K562 (cell line): ENCODE measurements at regions not wholly inside any gene's neighbourhood (a gene's known extent, or its start where the extent isn't known, plus 50 kb on each side); places are given as distances from the start of the nearest gene placed in this dataset.

Experiments used
- ATAC-seq: fragments of 200-7000 bp; cut with Tn5 transposase; 3 replicates; pipeline ENCODE4 v1.9.1; 2020; ENCODE audit warnings: moderate library complexity
- BruUV-seq: library from RNA; stranded (reverse); fragments of 400-500 nt; replicated peaks from 2 replicates; lab custom pipeline; 2021; lab: Mats Ljungman, UMichigan
- CTCF ChIA-PET: fragments of 300-600 bp; formaldehyde crosslinking; extraction: SDS; loops from one replicate; lab custom pipeline; 2021; ENCODE audit warnings: low intra/inter-chr PET ratio; lab: Yijun Ruan, JAX
- POLR2A ChIA-PET: fragments of 300-600, 350-650 bp; sonication (Branson Sonifier 250); formaldehyde crosslinking; extraction: SDS; loops from one replicate; lab custom pipeline; 2021; ENCODE audit warnings: antibody characterized with exemption, inconsistent platforms; lab: Yijun Ruan, JAX
- DNase-seq, 4 experiments: peaks; one replicate each; pipeline versions ENCODE4 v3.0.0 to v3.0.0-alpha.2; 2011 to 2018; ENCODE audit warnings: low spot score in 3 of 4, mixed read lengths in 3 of 4; ENCODE audit errors: extremely low read depth in 1 of 4
- FAIRE-seq: peaks from 2 replicates; lab custom pipeline; 2011; peaks lifted over from hg19 to GRCh38; lab: Jason Lieb, UNC
- H2AFZ ChIP-seq: 2 replicates; pipeline ENCODE4 v1.6.0; 2011; ENCODE audit warnings: low read depth, low read length, control low read depth, inconsistent platforms
- H3K27ac ChIP-seq: fragments of 200-600 bp; 3 replicates; pipeline ENCODE4 v1.8.0; 2011; ENCODE audit warnings: low read depth, mild to moderate bottlenecking, control low read depth, inconsistent platforms, low read length, moderate library complexity, mixed read lengths; ENCODE audit errors: extremely low read depth
- H3K27me3 ChIP-seq, 2 experiments: fragments of 300-600 bp in 1 of 2; 2 replicates in 1 of 2; 3 replicates in 1 of 2; pipeline versions ENCODE4 v1.6.0 to v1.8.0; 2011; ENCODE audit warnings: inconsistent platforms in 2 of 2, low read length in 2 of 2, mild to moderate bottlenecking in 1 of 2, mixed read lengths in 1 of 2, moderate library complexity in 1 of 2; ENCODE audit not compliant: control insufficient read depth in 2 of 2, insufficient read depth in 2 of 2
- H3K36me3 ChIP-seq: fragments of 300-600 bp; 3 replicates; pipeline ENCODE4 v1.8.0; 2011; ENCODE audit warnings: mild to moderate bottlenecking, low read length, inconsistent platforms; ENCODE audit not compliant: control insufficient read depth, insufficient read depth
- H3K4me1 ChIP-seq, 2 experiments: fragments of 200-600 bp in 1 of 2; replicated peaks in 1 of 2; 2 replicates in 1 of 2; 3 replicates in 1 of 2; pipeline versions ENCODE4 v1.5.1 to v1.8.0; 2011; ENCODE audit warnings: inconsistent platforms in 2 of 2, low read length in 2 of 2, mild to moderate bottlenecking in 1 of 2, mixed read lengths in 1 of 2, moderate library complexity in 1 of 2; ENCODE audit not compliant: control insufficient read depth in 2 of 2, insufficient read depth in 2 of 2
- H3K4me2 ChIP-seq: 2 replicates; pipeline ENCODE4 v1.6.1; 2011; ENCODE audit warnings: low read length, control low read depth, inconsistent platforms, mixed read lengths; ENCODE audit not compliant: insufficient read depth
- H3K4me3 ChIP-seq: fragments of 200-600 bp; sonication (generic), shearing (Covaris generic); 2 replicates; pipeline ENCODE4 v1.5.1; 2016; ENCODE audit warnings: control low read depth, inconsistent platforms
- H3K79me2 ChIP-seq: fragments of 200-600 bp; 3 replicates; pipeline ENCODE4 v1.8.0; 2011; ENCODE audit warnings: low read length, inconsistent platforms; ENCODE audit not compliant: control insufficient read depth, insufficient read depth
- H3K9ac ChIP-seq, 2 experiments: 2 replicates each; pipeline versions ENCODE4 v1.6.0 to v1.6.1; 2011; ENCODE audit warnings: low read depth in 2 of 2, low read length in 2 of 2, control low read depth in 1 of 2, inconsistent platforms in 1 of 2, mild to moderate bottlenecking in 1 of 2, mixed read lengths in 1 of 2; ENCODE audit not compliant: insufficient read depth in 1 of 2
- H3K9me1 ChIP-seq: one replicate; pipeline ENCODE4 v1.6.0; 2011; ENCODE audit warnings: inconsistent platforms, mild to moderate bottlenecking, low read length, moderate library complexity; ENCODE audit not compliant: control insufficient read depth, insufficient read depth
- H3K9me3 ChIP-seq: replicated peaks from 2 replicates; pipeline ENCODE4 v1.5.1; 2011; ENCODE audit warnings: low read depth, low read length, inconsistent platforms; ENCODE audit not compliant: control insufficient read depth, insufficient read depth
- H4K20me1 ChIP-seq: replicated peaks from 2 replicates; pipeline ENCODE4 v1.6.1; 2011; ENCODE audit warnings: low read length, inconsistent platforms, mixed read lengths; ENCODE audit not compliant: control insufficient read depth, insufficient read depth
- ARID2 ChIP-seq: fragments of 450-650 bp; IDR thresholded peaks from 2 replicates; pipeline ENCODE4 v1.6.1; 2017; ENCODE audit warnings: antibody characterized with exemption, mild to moderate bottlenecking
- CBX5 ChIP-seq: IDR thresholded peaks from 2 replicates; pipeline ENCODE4 v1.6.1; 2014; ENCODE audit warnings: low read depth, borderline replicate concordance
- ETV6 ChIP-seq, 3 experiments: fragments of 150-350 bp in 1 of 3; sonication (generic) in 1 of 3; formaldehyde crosslinking in 1 of 3; IDR thresholded peaks; 2 replicates each; pipeline versions ENCODE4 v1.6.1 to v1.8.0; 2014 to 2022; ENCODE audit warnings: borderline replicate concordance in 2 of 3, low read depth in 2 of 3, antibody characterized with exemption in 1 of 3, low read length in 1 of 3, mild to moderate bottlenecking in 1 of 3, missing genetic modification reagents in 1 of 3
- GTF2E2 ChIP-seq: fragments of 200-800 bp; sonication (Bioruptor generic); IDR thresholded peaks from 2 replicates; pipeline ENCODE4 v1.6.1; 2016; ENCODE audit warnings: missing genetic modification characterization, missing compliant biosample characterization
- SNIP1 ChIP-seq: fragments of 450-650 bp; IDR thresholded peaks from 2 replicates; pipeline ENCODE4 v1.7.1; 2017; ENCODE audit warnings: low read depth, mild to moderate bottlenecking
- WGBS: fragments of 100-300 bp; shearing (Covaris generic); methylation state at CpG from one replicate; pipeline ENCODE4 v1.1.6; 2016; ENCODE audit warnings: low coverage, mixed read lengths; ENCODE audit not compliant: insufficient coverage; ENCODE audit errors: missing lambda C conversion rate; 5-methylcytosine and 5-hydroxymethylcytosine counted together
- in situ Hi-C: fragments of 300-500 bp; cut with MboI; formaldehyde crosslinking; loops from 4 replicates; pipeline ENCODE4 v1.15.0; 2018; ENCODE audit warnings: inconsistent platforms, mixed read lengths
- intact Hi-C: fragments of 100-400 bp; cut with micrococcal nuclease; formaldehyde crosslinking; loops from 2 replicates; pipeline ENCODE4 v1.14.2; 2022
- TF ChIP-seq, protein P1 (sequence below): sonication (generic); formaldehyde crosslinking; IDR thresholded peaks from 2 replicates; pipeline ENCODE4 v1.4.0; 2020; ENCODE audit warnings: mild to moderate bottlenecking, missing genetic modification reagents

DNA sequence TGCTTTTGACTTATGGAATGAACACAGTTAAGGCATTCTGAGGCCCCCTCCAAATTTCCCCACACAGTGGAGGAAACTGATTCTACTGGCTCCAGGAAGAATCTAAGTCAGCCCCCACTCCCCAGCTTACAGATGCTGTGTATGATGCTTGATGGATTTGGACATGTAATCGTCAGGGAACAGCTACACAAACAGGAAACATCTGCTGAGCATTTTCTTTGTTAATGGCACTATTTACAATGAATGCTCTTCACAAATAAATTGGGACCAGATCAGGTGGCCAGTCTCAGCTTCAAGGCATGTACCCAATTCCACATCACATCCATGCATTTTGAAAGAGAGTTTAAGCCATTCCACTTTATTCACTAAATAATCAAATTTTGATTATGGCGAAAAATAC, 562.3 kb downstream of the SOX11 start (continued):
- TF ChIP-seq SNIP1: no peak
- no peak for TF ChIP-seq ETV6 (IDR thresholded peaks at IDR 0.05; ENCODE audit: borderline replicate concordance in 1 of 2, low read depth in 2 of 2, low read length in 1 of 2)
- no peak for TF ChIP-seq ETV6 (CRISPR knock-in tag; IDR thresholded peaks at IDR 0.05; ENCODE audit: borderline replicate concordance)
- TF ChIP-seq CBX5: no peak

DNA sequence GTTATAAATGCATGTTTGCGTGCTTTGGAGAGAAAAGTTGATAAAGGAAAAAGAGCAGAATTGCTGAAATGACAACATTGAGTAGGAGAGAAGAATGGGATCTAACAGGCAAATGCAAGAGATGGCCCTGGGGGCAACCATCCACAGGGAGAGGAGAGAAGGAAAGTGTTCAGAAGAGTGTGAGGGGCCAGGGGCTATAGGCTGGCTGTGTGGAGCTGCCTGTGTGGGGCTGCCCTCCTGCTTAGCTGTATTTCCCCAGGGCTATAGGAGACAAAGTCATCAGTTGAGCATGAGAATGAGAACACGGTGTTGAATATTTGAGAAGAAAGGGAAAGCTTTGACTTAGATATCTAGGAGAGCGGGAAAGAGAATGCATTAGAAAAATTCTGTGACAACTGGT, 572.0 kb downstream of the SOX11 start:
- Histone ChIP-seq H3K4me3 (no peak overlapping the region), H3K27me3 (no peaks in the 10 kb centered on the region), H4K20me1 (no peaks in the 10 kb centered on the region), H3K9me1 (no peaks in the 10 kb centered on the region), H3K79me2 (no peaks in the 10 kb centered on the region), H3K9me3 (no peaks in the 10 kb centered on the region; the same call in 1 of the 2 replicates), H3K4me2 (no peak overlapping the region), H3K27ac (no peak overlapping the region), H2AFZ (no peak overlapping the region), H3K9ac (no peak overlapping the region), H3K36me3 (no peaks in the 10 kb centered on the region), H3K4me1 (no peaks in the 10 kb centered on the region)
- WGBS: 0% methylated on average over 2 of the region's 3 CpGs
- ATAC-seq (no peak), FAIRE-seq (no peak), DNase-seq (no peak)
- no TSS peak for BruUV-seq
- ChIA-PET POLR2A (no interaction called here), CTCF (no interaction called here)
- intact Hi-C loops (no loop called here), in situ Hi-C loops (no loop called here)
- TF ChIP-seq GTF2E2 (tag) (no peak), ARID2 (no peak), SNIP1 (no peak)
- TF ChIP-seq, protein P1, sequence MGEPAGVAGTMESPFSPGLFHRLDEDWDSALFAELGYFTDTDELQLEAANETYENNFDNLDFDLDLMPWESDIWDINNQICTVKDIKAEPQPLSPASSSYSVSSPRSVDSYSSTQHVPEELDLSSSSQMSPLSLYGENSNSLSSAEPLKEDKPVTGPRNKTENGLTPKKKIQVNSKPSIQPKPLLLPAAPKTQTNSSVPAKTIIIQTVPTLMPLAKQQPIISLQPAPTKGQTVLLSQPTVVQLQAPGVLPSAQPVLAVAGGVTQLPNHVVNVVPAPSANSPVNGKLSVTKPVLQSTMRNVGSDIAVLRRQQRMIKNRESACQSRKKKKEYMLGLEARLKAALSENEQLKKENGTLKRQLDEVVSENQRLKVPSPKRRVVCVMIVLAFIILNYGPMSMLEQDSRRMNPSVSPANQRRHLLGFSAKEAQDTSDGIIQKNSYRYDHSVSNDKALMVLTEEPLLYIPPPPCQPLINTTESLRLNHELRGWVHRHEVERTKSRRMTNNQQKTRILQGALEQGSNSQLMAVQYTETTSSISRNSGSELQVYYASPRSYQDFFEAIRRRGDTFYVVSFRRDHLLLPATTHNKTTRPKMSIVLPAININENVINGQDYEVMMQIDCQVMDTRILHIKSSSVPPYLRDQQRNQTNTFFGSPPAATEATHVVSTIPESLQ (CRISPR knock-in tag): no peak
